H1 (cell line): ENCODE measurements at regions not wholly inside any gene's neighbourhood (a gene's known extent, or its start where the extent isn't known, plus 50 kb on each side); places are given as distances from the start of the nearest gene placed in this dataset.

ENCODE experiments used
- NRF1 ChIP-seq: IDR thresholded peaks from 2 replicates; pipeline ENCODE4 v1.6.1; 2011; ENCODE audit warnings: mild to moderate bottlenecking, low read depth, low read length, improper control_type of control experiment
- TF ChIP-seq, protein P1 (sequence below), 3 experiments: IDR thresholded peaks; 1 replicate in 2 of 3; 2 replicates in 1 of 3; pipeline versions ENCODE4 v1.5.1 to v1.6.1; 2011; ENCODE audit warnings: low read length in 3 of 3, mild to moderate bottlenecking in 3 of 3, inconsistent platforms in 2 of 3, low read depth in 1 of 3, moderate library complexity in 1 of 3; ENCODE audit not compliant: insufficient read depth in 1 of 3; ENCODE audit errors: control extremely low read depth in 1 of 3

DNA sequence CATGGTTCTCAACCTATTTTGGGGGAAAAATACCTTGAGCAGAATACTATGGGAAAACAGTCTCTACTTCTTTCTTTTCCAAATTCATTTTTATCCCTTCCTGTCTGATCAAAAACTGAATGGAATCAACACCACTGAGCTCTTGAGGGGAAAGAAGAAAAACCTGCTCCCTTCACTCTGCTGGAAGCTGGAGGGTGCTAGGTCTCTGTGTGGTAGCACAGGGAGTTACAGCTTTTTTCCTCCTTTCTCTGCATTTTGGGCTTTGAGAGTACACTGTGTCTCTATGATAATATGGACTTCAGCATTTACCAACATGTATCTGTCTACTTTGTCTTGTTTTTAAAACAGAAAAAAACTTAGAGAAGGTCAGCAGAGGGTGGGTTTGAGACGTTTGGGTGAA lies 417.2 kb upstream of the SYT1 start:
- TF ChIP-seq, protein P1, sequence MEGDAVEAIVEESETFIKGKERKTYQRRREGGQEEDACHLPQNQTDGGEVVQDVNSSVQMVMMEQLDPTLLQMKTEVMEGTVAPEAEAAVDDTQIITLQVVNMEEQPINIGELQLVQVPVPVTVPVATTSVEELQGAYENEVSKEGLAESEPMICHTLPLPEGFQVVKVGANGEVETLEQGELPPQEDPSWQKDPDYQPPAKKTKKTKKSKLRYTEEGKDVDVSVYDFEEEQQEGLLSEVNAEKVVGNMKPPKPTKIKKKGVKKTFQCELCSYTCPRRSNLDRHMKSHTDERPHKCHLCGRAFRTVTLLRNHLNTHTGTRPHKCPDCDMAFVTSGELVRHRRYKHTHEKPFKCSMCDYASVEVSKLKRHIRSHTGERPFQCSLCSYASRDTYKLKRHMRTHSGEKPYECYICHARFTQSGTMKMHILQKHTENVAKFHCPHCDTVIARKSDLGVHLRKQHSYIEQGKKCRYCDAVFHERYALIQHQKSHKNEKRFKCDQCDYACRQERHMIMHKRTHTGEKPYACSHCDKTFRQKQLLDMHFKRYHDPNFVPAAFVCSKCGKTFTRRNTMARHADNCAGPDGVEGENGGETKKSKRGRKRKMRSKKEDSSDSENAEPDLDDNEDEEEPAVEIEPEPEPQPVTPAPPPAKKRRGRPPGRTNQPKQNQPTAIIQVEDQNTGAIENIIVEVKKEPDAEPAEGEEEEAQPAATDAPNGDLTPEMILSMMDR (IDR thresholded peaks at IDR 0.05; ENCODE audit: control extremely low read depth in 1 of 3, insufficient read depth in 1 of 3, low read depth in 1 of 3, low read length in 3 of 3), result no peak
- TF ChIP-seq NRF1, result no peak
